HL-60 (cell line): ENCODE measurements at regions not wholly inside any gene's neighbourhood (a gene's known extent, or its start where the extent isn't known, plus 50 kb on each side); places are given as distances from the start of the nearest gene placed in this dataset.

ENCODE experiments used
- DNase-seq, 2 experiments: peaks; one replicate each; pipeline ENCODE4 v3.0.0-alpha.2; 2010 to 2020; ENCODE audit warnings: low read depth in 1 of 2, low spot score in 1 of 2
- H3K27ac ChIP-seq: fragments of 250-450 bp; sonication (Bioruptor Pico); replicated peaks from 2 replicates; pipeline ENCODE4 v1.5.1; 2020; ENCODE audit warnings: mild to moderate bottlenecking, moderate library complexity
- H3K27me3 ChIP-seq: fragments of 250-450 bp; sonication (Bioruptor Pico); 2 replicates; pipeline ENCODE4 v1.5.1; 2021; ENCODE audit warnings: mild to moderate bottlenecking, moderate library complexity; ENCODE audit not compliant: insufficient read depth, poor library complexity, severe bottlenecking
- H3K4me3 ChIP-seq: replicated peaks from 2 replicates; pipeline ENCODE4 v1.5.1; 2011; ENCODE audit warnings: mild to moderate bottlenecking, control low read depth, low read length; ENCODE audit not compliant: insufficient read depth
- GABPA ChIP-seq: IDR thresholded peaks from 2 replicates; pipeline ENCODE4 v1.6.1; 2012; ENCODE audit warnings: low read depth
- POLR2AphosphoS5 ChIP-seq: IDR thresholded peaks from 2 replicates; pipeline ENCODE4 v1.6.1; 2012; ENCODE audit warnings: low read depth
- SPI1 ChIP-seq: IDR thresholded peaks from 2 replicates; pipeline ENCODE4 v1.6.1; 2012; ENCODE audit warnings: low read depth, mild to moderate bottlenecking, borderline replicate concordance
- TF ChIP-seq, protein P1 (sequence below): IDR thresholded peaks from 2 replicates; pipeline ENCODE4 v1.6.1; 2012; ENCODE audit warnings: low read depth; ENCODE audit not compliant: insufficient replicate concordance
- TF ChIP-seq, protein P2 (sequence below): IDR thresholded peaks from one replicate; pipeline ENCODE4 v1.5.1; 2011; ENCODE audit warnings: low read length, control low read depth, inconsistent platforms; ENCODE audit not compliant: insufficient read depth

DNA sequence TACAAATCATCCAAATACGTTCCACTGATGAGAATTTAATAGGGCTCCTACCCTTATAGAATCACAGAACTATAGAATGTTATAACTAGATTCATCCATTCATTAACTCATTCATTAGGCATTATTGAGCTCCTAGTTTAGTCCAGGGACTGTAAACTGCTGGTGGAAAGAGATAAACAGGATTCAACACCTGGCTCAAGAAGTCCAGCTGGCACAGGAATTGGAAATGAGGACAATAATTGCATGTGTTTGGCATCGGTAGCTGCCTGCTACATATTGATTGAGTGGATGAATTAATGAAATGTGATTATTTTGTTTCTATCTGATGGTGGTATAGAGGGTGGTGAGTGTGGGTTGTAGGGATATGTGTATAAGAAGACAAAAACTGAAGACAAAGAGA lies 100.8 kb upstream of the TLE1 start:
- Histone ChIP-seq H3K27ac (no peak overlapping the region), H3K4me3 (no peak overlapping the region), H3K27me3 (no peaks in the 10 kb centered on the region)
- no peak for TF ChIP-seq SPI1
- no peak for TF ChIP-seq GABPA
- TF ChIP-seq, protein P1, sequence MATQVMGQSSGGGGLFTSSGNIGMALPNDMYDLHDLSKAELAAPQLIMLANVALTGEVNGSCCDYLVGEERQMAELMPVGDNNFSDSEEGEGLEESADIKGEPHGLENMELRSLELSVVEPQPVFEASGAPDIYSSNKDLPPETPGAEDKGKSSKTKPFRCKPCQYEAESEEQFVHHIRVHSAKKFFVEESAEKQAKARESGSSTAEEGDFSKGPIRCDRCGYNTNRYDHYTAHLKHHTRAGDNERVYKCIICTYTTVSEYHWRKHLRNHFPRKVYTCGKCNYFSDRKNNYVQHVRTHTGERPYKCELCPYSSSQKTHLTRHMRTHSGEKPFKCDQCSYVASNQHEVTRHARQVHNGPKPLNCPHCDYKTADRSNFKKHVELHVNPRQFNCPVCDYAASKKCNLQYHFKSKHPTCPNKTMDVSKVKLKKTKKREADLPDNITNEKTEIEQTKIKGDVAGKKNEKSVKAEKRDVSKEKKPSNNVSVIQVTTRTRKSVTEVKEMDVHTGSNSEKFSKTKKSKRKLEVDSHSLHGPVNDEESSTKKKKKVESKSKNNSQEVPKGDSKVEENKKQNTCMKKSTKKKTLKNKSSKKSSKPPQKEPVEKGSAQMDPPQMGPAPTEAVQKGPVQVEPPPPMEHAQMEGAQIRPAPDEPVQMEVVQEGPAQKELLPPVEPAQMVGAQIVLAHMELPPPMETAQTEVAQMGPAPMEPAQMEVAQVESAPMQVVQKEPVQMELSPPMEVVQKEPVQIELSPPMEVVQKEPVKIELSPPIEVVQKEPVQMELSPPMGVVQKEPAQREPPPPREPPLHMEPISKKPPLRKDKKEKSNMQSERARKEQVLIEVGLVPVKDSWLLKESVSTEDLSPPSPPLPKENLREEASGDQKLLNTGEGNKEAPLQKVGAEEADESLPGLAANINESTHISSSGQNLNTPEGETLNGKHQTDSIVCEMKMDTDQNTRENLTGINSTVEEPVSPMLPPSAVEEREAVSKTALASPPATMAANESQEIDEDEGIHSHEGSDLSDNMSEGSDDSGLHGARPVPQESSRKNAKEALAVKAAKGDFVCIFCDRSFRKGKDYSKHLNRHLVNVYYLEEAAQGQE, result no peak
- TF ChIP-seq POLR2AphosphoS5, result no peak
- TF ChIP-seq, protein P2, sequence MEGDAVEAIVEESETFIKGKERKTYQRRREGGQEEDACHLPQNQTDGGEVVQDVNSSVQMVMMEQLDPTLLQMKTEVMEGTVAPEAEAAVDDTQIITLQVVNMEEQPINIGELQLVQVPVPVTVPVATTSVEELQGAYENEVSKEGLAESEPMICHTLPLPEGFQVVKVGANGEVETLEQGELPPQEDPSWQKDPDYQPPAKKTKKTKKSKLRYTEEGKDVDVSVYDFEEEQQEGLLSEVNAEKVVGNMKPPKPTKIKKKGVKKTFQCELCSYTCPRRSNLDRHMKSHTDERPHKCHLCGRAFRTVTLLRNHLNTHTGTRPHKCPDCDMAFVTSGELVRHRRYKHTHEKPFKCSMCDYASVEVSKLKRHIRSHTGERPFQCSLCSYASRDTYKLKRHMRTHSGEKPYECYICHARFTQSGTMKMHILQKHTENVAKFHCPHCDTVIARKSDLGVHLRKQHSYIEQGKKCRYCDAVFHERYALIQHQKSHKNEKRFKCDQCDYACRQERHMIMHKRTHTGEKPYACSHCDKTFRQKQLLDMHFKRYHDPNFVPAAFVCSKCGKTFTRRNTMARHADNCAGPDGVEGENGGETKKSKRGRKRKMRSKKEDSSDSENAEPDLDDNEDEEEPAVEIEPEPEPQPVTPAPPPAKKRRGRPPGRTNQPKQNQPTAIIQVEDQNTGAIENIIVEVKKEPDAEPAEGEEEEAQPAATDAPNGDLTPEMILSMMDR, result no peak
- no peak for DNase-seq

- H3K27me3 ChIP-seq, result no peaks in the 10 kb centered on the region
- DNase-seq, result no peak
- no peak for TF ChIP-seq POLR2AphosphoS5
- TF ChIP-seq, protein P2, result no peak
- TF ChIP-seq SPI1, result no peak
- TF ChIP-seq, protein P1, result no peak
- no peak for TF ChIP-seq GABPA
- no peak overlapping the region for H3K4me3 ChIP-seq
- no peak overlapping the region for H3K27ac ChIP-seq
These were observed 101.7 kb upstream of the TLE1 start for GRCh38 chr9:81791076-81791475.

- TF ChIP-seq GABPA (no peak), SPI1 (no peak)
- TF ChIP-seq, protein P2, result no peak
- TF ChIP-seq, protein P1, result no peak
- H3K4me3 ChIP-seq, result no peak overlapping the region
- H3K27ac ChIP-seq, result no peak overlapping the region
- H3K27me3 ChIP-seq, result no peaks in the 10 kb centered on the region
- DNase-seq, result no peak
These were observed 109.3 kb upstream of the TLE1 start for GRCh38 chr9:81798606-81799005.
